ENCODE measurements at regions not wholly inside any gene's neighbourhood (a gene's known extent, or its start where the extent isn't known, plus 50 kb on each side); places are given as distances from the start of the nearest gene placed in this dataset.

DNA sequence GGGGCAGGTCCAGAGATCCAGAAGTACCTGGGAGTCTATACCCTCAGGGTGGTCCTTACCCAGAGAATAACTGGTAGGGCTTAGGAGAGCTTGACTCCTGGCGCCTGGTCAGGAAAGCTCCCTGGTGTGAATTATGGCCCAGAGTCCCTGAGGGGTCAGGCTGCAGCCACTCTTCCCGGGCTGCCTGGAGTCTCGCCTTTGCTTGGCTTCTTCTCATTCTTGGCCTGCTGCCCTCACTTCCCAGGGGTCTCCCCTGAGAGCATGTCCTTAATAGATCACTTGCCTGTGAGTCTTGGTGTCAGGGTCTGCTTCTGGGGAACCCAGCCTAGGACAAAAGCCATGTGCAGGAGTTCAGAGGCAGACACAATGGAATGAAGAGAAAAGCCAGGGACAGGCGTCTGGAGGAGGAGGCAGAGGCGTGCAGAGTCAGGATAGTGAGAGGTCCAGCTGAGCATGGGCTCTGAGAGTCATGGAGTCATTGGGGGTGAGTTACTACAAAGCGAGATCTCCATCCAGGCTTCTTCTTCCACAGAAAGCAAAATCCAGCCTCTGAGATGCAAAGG is 212.3 kb downstream of the TFAP2C start:
- no peak for DNase-seq

DNA sequence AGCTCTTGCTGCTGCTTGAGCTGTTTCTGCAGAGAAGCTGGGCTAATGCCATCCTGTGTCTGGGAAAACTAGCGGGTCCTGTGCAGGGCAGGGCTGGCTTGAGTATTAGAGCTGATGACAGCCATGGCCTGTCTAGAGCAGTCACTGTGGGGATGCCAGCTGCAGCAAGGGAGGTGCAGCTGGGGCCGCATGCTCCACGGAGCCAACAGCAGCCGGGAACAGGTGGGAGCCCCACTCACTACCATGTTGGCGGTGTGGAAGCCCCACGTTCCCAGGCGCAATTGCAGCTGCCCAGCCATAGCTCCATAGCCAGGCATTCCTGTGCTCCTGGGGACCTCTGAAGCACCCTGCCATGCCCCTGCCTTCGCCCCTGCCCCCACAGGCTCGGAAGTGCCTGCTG is 212.9 kb downstream of the TFAP2C start:
- no peak for DNase-seq

GRCh38 chr20:56843386-56843785 is 214.3 kb downstream of the TFAP2C start:
- DNase-seq = no peak

DNA sequence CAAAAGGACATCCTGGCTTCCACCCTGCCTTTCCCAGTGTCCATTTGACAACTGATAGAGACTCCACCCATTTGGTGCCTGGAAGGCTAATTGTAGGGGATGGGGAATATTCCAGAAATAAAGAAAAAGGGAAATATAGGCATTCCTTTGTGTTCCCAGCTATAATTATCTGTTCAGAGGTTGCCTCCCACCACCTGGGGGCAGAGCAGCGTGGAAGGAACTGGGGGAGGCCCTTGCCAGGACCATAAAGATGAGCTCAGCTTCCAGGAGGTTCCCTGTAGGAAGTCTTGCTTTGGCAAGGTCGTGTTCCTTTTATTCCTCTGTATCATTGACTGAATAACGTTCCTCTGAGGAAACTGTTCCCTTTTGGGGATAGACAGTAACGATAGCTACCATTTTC is 214.7 kb downstream of the TFAP2C start:
- no peak for DNase-seq

DNA sequence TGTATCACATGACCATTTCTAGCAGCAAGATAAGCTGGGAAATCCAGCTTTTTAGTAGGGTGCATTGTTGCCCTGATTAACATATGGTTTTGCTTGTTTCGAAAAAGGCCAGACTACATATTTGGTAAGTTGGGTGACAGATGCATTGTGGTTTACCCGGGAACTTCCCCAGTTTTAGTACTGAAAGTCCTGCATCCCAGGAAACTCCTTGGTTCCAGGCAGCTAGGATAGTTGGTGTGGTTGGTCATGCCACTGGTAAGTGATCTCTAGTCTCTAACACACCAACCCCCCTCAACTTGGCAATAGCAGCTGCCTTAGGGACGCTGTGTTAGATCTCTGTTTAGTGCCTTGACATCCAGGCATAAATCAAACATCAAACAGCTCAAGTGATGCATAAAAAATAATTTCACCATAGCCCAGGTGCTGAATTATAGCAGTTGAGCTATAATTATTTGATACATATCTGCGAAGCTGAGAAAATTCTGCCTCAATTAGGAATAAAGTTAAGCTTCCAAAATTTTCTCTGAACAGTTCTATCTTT is 216.5 kb downstream of the TFAP2C start:
- no peak for DNase-seq

GRCh38 chr20:56848561-56848960 is 219.5 kb downstream of the TFAP2C start:
- no peak for DNase-seq

DNA sequence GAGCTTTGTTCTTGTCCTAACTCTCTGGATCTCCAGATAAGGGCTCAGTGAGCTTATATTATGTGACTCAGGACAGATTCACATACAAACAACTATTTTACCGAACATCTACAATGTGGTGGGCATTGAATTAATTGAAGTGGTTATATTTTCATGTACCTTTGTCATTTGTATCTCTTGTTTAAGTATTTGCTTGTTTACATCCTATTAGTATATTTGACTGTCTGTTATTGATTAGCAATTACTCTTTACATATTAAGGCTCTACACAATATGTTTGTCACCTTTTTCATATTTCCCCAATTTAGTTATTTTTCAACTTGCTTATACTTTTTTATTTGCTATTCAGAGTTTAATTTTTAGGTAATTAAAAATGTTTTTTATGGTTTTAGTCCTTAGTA is 222.4 kb downstream of the TFAP2C start:
- no peak for DNase-seq

- no peak for DNase-seq
Measured at GRCh38 chr20:56855708-56856107, 226.6 kb downstream of the TFAP2C start.

- no peak for DNase-seq
Measured at GRCh38 chr20:56857950-56858349, 228.8 kb downstream of the TFAP2C start.

DNA sequence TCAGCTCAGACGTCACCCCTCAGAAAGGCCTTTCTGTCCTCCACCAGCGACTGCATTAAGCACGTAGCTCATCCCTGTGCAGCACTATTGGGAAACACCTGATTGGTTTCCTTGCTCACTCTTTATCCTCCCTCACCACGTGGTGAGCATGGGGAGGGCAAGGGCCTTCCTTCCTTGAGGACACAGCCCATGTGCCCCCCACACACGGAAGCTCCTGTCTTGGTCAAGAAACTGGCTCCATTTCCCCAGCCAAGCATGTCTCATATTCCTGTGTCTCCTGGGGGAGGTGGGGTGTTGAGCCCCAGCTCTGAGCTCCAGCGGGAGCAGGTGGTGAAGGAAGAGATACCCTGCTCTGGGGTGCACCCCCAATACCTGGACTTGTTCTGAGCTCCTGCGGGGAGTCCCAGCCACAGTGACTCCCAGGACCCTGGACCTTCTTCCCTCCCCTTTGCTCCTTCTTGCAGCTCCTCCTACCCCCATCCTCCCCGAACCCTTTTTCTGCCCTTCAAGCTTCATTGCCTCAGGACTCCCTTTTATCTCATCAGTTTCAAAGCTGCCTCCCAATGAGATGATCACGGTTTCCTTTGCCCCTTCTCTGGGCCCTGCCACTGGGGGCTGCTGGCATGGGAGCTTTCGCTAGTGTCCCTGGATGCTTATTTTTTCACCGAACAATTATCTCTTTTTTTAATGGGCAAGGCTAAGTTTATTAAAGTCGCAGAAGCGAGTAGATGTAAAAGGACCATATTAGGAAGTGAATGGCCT is 230.1 kb downstream of the TFAP2C start:
- DNase-seq = no peak

GRCh38 chr20:56859801-56860261 is 230.7 kb downstream of the TFAP2C start:
- no peak for DNase-seq

GRCh38 chr20:56860413-56860812 is 231.3 kb downstream of the TFAP2C start:
- DNase-seq = no peak

GRCh38 chr20:56861590-56861989 is 232.5 kb downstream of the TFAP2C start:
- no peak for DNase-seq

GRCh38 chr20:56865055-56865454 is 235.9 kb downstream of the TFAP2C start:
- DNase-seq = no peak

DNA sequence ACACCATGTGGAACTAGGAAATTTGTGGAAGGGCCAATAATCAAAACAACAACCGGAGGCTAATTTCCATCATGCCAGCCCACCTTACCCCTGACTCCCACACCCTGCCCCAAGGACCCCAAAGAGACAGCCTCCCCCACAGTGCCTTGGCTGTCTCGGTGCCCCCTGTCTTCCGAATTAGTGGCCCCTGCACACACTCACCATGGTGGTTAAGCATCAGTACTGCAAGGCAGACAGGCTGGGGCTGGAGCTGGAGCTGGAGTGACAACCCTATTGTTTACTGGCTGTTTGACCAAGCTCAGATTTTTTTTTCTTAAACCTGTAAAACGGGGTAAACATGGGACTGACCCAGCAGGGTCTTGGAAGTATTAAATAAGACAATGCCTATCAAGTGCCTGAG is 238.0 kb downstream of the TFAP2C start:
- DNase-seq = no peak

DNA sequence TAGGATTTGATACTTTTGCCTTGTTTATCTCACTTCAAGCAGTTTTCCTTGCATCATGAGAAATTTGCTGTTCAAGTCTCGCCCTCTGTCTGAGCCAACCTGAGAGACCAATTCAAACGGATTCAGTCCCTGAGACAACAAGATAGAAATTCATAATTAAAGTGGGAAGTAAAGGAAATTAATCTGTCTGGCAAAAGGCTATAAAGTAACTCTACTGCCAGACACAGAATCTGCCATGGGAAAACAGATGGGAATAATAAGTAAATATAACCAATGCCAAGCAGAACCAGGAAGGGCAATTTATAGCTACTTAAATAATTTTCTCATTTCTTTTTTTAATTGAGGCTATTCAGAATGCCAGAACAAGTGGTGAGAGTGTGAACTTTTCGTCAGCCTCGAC is 239.6 kb downstream of the TFAP2C start:
- DNase-seq = no peak

GRCh38 chr20:56870271-56870670 is 241.2 kb downstream of the TFAP2C start:
- DNase-seq = no peak

GRCh38 chr20:56871691-56872090 is 242.6 kb downstream of the TFAP2C start:
- DNase-seq = no peak

DNA sequence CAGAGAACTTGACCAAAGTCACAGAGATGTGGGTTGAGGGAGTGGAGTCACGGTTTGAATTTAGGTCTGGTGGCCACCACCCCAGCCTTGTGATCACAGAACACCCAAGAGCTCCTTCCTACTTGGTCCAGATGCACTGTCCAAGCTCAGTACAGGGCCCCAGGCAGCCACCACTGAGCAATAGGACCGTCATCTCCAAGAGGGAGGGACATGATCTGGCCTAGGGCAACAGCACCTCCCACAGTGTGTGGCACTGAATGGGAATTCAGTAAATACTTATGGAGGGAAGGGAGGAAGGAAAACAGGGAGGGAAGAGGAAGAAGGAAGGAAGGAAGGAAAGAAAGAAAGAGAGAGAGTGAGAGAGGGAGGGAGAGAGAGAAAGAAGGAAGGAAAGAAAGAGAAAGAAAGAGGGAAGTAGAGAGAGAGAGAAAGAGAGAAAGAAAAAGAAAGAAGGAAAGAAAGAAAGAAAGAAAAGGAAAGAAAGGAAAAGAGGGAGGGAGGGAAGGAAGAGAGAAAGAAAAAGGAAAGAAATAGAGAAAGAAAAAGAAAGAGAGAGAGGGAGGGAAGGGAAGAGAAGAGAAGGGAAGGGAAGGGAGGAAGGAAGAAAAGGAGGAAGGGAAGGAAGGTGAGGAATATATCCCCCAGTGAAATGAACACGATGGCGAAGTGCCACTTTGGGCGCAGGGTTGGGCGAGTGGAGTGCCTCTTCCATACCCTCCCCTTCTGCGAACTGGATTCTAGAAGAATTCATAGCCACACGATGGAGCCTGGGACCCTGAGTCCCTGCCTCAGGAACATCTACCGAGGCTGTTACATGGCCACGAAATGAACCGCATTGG is 243.7 kb downstream of the TFAP2C start:
- no peak for DNase-seq

DNA sequence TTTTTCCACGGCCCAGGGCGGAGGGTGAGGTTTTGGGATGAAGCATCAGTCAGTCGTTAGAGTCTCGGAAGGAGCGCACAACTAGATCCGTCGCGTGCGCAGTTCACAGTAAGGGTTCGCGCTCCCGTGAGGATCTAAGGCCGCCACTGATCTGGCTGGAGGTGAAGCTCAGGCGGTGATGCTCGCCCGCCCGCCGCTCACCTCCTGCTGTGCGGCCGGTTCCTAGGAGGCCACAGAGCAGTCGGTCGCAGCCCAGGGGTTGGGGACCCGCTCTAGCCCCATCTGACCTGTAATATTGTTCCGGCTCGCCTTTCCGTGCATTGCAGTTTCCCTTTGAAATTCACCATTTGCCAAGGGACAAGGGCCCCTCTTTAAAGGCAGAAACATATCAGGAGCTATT is 244.7 kb downstream of the TFAP2C start:
- no peak for DNase-seq

DNA sequence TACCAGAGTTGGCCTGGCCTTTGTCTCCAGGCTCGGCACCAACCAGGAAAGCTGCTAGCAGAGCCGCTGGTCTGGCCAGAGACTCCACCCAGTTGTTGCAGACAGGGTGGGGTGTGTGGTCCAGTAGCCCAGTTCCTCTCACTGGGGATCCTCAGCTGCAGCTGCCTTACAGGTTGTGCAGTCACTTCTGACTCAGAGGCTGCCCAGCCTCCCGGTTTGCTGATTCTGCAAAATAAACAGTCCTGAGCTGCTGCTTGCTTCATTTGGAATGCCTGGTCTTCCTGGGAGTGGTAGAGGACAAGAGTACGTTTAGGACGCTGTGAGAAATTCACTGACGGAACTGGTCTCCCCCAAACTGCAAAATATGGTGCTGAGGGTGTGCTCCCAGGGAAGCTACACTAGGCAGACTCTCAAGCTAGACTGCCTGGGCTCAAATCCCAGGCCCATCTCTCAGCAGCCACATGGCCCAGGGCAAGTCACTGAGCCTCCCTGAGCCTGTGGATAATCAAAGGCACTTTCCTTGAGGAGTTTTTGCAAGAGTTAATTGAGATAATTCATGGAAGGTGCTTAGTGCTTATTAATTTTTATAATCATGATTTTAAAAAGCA is 246.1 kb downstream of the TFAP2C start:
- no peak for DNase-seq

DNA sequence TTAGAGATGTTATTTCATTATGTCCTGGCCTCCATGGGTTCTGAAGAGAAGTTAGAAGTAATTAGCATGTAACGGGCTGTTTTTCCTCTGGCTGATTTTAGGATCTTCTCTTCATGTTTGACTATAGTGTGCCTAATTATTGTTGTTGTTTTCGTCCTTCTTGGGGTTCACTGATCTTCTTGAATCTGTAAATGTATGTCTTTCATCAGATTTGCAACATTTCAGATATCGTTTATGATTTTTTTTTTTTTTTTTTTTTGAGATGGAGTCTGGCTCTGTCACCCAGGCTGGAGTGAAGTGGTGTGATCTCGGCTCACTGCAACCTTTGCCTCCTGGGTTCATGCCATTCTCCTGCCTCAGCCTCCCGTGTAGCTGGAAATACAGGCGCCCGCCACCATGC is 246.7 kb downstream of the TFAP2C start:
- no peak for DNase-seq

GRCh38 chr20:56885521-56885920 is 256.4 kb downstream of the TFAP2C start:
- DNase-seq = no peak

All from GF-D8 (cell line).